K562 (cell line): ENCODE measurements at regions not wholly inside any gene's neighbourhood (a gene's known extent, or its start where the extent isn't known, plus 50 kb on each side); places are given as distances from the start of the nearest gene placed in this dataset.

Experiments
- BRCA1 ChIP-seq, 2 experiments: fragments of 450-650 bp in 1 of 2; sonication (generic) in 1 of 2; formaldehyde crosslinking in 1 of 2; IDR thresholded peaks; 2 replicates each; pipeline versions ENCODE4 v1.5.0 to v1.6.1; 2017 to 2020; ENCODE audit warnings: mild to moderate bottlenecking in 1 of 2, missing genetic modification reagents in 1 of 2
- CBX5 ChIP-seq: IDR thresholded peaks from 2 replicates; pipeline ENCODE4 v1.6.1; 2014; ENCODE audit warnings: low read depth, borderline replicate concordance
- CREB1 ChIP-seq, 2 experiments: sonication (generic) in 1 of 2; formaldehyde crosslinking in 1 of 2; IDR thresholded peaks; 2 replicates each; pipeline versions ENCODE4 v1.6.1 to v1.8.0; 2012 to 2022; ENCODE audit warnings: inconsistent platforms in 1 of 2, mild to moderate bottlenecking in 1 of 2, missing genetic modification reagents in 1 of 2, moderate library complexity in 1 of 2
- HMG20A ChIP-seq: fragments of 450-650 bp; formaldehyde crosslinking; conservative IDR thresholded peaks from 2 replicates; pipeline ENCODE4 v1.4.0; 2020; ENCODE audit warnings: mild to moderate bottlenecking, mixed read lengths
- IRF2 ChIP-seq: sonication (generic); formaldehyde crosslinking; IDR thresholded peaks from 2 replicates; pipeline ENCODE4 v1.8.1; 2022; ENCODE audit warnings: mild to moderate bottlenecking, missing genetic modification reagents
- MYNN ChIP-seq, 2 experiments: sonication (generic); formaldehyde crosslinking in 1 of 2; IDR thresholded peaks; 2 replicates each; pipeline versions ENCODE4 v1.5.0 to v1.6.1; 2016 to 2020; ENCODE audit warnings: antibody characterized with exemption in 1 of 2, missing genetic modification reagents in 1 of 2
- NR2C1 ChIP-seq, 2 experiments: fragments of 450-650 bp; IDR thresholded peaks; 2 replicates each; pipeline ENCODE4 v1.6.1; 2017; ENCODE audit warnings: mild to moderate bottlenecking in 2 of 2, antibody characterized with exemption in 1 of 2, inconsistent platforms in 1 of 2, missing compliant biosample characterization in 1 of 2, missing genetic modification characterization in 1 of 2
- SIN3A ChIP-seq, 2 experiments: fragments of 150-350 bp in 1 of 2; IDR thresholded peaks; 2 replicates each; pipeline ENCODE4 v1.6.1; 2011 to 2016; ENCODE audit warnings: borderline replicate concordance in 2 of 2, low read depth in 2 of 2, low read length in 2 of 2, mild to moderate bottlenecking in 2 of 2, moderate library complexity in 2 of 2; ENCODE audit not compliant: control insufficient read depth in 1 of 2
- SMAD4 ChIP-seq: fragments of 250-450 bp; sonication (Bioruptor Pico); conservative IDR thresholded peaks from 2 replicates; pipeline ENCODE4 v1.8.0; 2021; ENCODE audit warnings: inconsistent platforms, mild to moderate bottlenecking, moderate library complexity
- TBP ChIP-seq: optimal IDR thresholded peaks from 2 replicates; pipeline ENCODE3; 2011; ENCODE audit warnings: low read depth, low read length, improper control_type of control experiment

GRCh38 chr15:99503411-99503810 is 62.4 kb upstream of the MEF2A start:
- TF ChIP-seq NR2C1 (IDR thresholded peaks at IDR 0.05) (no peak), NR2C1 (tag; IDR thresholded peaks at IDR 0.05) (no peak), SIN3A (IDR thresholded peaks at IDR 0.05; ENCODE audit: borderline replicate concordance in 2 of 2, control insufficient read depth in 1 of 2, low read depth in 2 of 2, low read length in 2 of 2) (no peak), MYNN (IDR thresholded peaks at IDR 0.05) (no peak), MYNN (CRISPR knock-in tag; IDR thresholded peaks at IDR 0.05) (no peak), SMAD4 (CRISPR knock-in tag) (no peak), TBP (no peak), CREB1 (IDR thresholded peaks at IDR 0.05) (no peak), CREB1 (CRISPR knock-in tag; IDR thresholded peaks at IDR 0.05) (no peak), IRF2 (CRISPR knock-in tag) (no peak), HMG20A (CRISPR knock-in tag) (no peak), BRCA1 (IDR thresholded peaks at IDR 0.05) (no peak), BRCA1 (CRISPR knock-in tag; IDR thresholded peaks at IDR 0.05) (no peak), CBX5 (no peak)
